ENCODE measurements at regions not wholly inside any gene's neighbourhood (a gene's known extent, or its start where the extent isn't known, plus 50 kb on each side); places are given as distances from the start of the nearest gene placed in this dataset.

GRCh38 chr17:10936931-10937330 is 99.0 kb upstream of the PIRT start:
- no peak overlapping the region for H3K4me2 ChIP-seq (ENCODE audit: low read length)
- CTCF ChIA-PET (ENCODE audit: unreplicated experiment), result no interaction called here
- no peak overlapping the region for H3K4me3 ChIP-seq (ENCODE audit: low read depth, low read length, poor library complexity, severe bottlenecking)
- intact Hi-C loops (cut with micrococcal nuclease; ENCODE audit: unreplicated experiment), result no loop called here
- POLR2A ChIA-PET, result no interaction called here
- H3K9me3 ChIP-seq (ENCODE audit: low read length), result no peaks in the 10 kb centered on the region
- no peaks in the 10 kb centered on the region for H3K79me2 ChIP-seq (ENCODE audit: insufficient read depth, low read depth, low read length)
- no peak overlapping the region for H3K27ac ChIP-seq (ENCODE audit: low read depth, low read length, poor library complexity, severe bottlenecking)
- no peak overlapping the region for H2AFZ ChIP-seq (ENCODE audit: low read length)
- BruUV-seq (replicated peaks), result no TSS peak
- H3K9me2 ChIP-seq (ENCODE audit: insufficient read depth, low read length), result no peaks in the 10 kb centered on the region
- TF ChIP-seq EZH2phosphoT487 (IDR thresholded peaks at IDR 0.05; ENCODE audit: borderline replicate concordance, low read depth, low read length), result no peak
- TF ChIP-seq CTCF (conservative IDR thresholded peaks at IDR 0.05; ENCODE audit: low read length), result no peak
- no peaks in the 10 kb centered on the region for H3K36me3 ChIP-seq (ENCODE audit: insufficient read depth, low read length)
- H4K20me1 ChIP-seq (ENCODE audit: insufficient read depth, low read length), result no peaks in the 10 kb centered on the region
- DNase-seq (ENCODE audit: low spot score), result no peak
- H3K4me1 ChIP-seq (ENCODE audit: insufficient read depth, low read length, poor library complexity, severe bottlenecking), result no peaks in the 10 kb centered on the region

- intact Hi-C loops (cut with micrococcal nuclease; ENCODE audit: unreplicated experiment), result no loop called here
- no peak overlapping the region for H3K4me3 ChIP-seq (ENCODE audit: low read depth, low read length, poor library complexity, severe bottlenecking)
- BruUV-seq (replicated peaks), result no TSS peak
- H3K4me1 ChIP-seq (ENCODE audit: insufficient read depth, low read length, poor library complexity, severe bottlenecking), result no peaks in the 10 kb centered on the region
- H3K36me3 ChIP-seq (ENCODE audit: insufficient read depth, low read length), result no peaks in the 10 kb centered on the region
- H3K9me2 ChIP-seq (ENCODE audit: insufficient read depth, low read length), result no peaks in the 10 kb centered on the region
- no peak overlapping the region for H3K4me2 ChIP-seq (ENCODE audit: low read length)
- H3K9me3 ChIP-seq (ENCODE audit: low read length), result no peaks in the 10 kb centered on the region
- no peaks in the 10 kb centered on the region for H4K20me1 ChIP-seq (ENCODE audit: insufficient read depth, low read length)
- ChIA-PET POLR2A (no interaction called here), CTCF (ENCODE audit: unreplicated experiment) (no interaction called here)
- no peak overlapping the region for H3K27ac ChIP-seq (ENCODE audit: low read depth, low read length, poor library complexity, severe bottlenecking)
- no peak overlapping the region for H2AFZ ChIP-seq (ENCODE audit: low read length)
- TF ChIP-seq EZH2phosphoT487 (IDR thresholded peaks at IDR 0.05; ENCODE audit: borderline replicate concordance, low read depth, low read length), result no peak
- no peak for TF ChIP-seq CTCF (conservative IDR thresholded peaks at IDR 0.05; ENCODE audit: low read length)
- H3K79me2 ChIP-seq (ENCODE audit: insufficient read depth, low read depth, low read length), result no peaks in the 10 kb centered on the region
- no peak for DNase-seq (ENCODE audit: low spot score)
These were observed 95.1 kb upstream of the PIRT start for GRCh38 chr17:10932938-10933337.

GRCh38 chr17:10931133-10931532 is 93.2 kb upstream of the PIRT start:
- Histone ChIP-seq H3K4me1 (ENCODE audit: insufficient read depth, low read length, poor library complexity, severe bottlenecking) (no peaks in the 10 kb centered on the region), H4K20me1 (ENCODE audit: insufficient read depth, low read length) (no peaks in the 10 kb centered on the region), H3K27ac (ENCODE audit: low read depth, low read length, poor library complexity, severe bottlenecking) (no peak overlapping the region), H3K79me2 (ENCODE audit: insufficient read depth, low read depth, low read length) (no peaks in the 10 kb centered on the region), H3K9me2 (ENCODE audit: insufficient read depth, low read length) (no peaks in the 10 kb centered on the region), H2AFZ (ENCODE audit: low read length) (no peak overlapping the region), H3K9me3 (ENCODE audit: low read length) (no peaks in the 10 kb centered on the region), H3K4me3 (ENCODE audit: low read depth, low read length, poor library complexity, severe bottlenecking) (no peak overlapping the region), H3K36me3 (ENCODE audit: insufficient read depth, low read length) (no peaks in the 10 kb centered on the region), H3K4me2 (ENCODE audit: low read length) (no peak overlapping the region)
- DNase-seq (ENCODE audit: low spot score), result no peak
- CTCF ChIA-PET (ENCODE audit: unreplicated experiment), result no interaction called here
- BruUV-seq (replicated peaks), result no TSS peak
- intact Hi-C loops (cut with micrococcal nuclease; ENCODE audit: unreplicated experiment), result no loop called here
- TF ChIP-seq CTCF (conservative IDR thresholded peaks at IDR 0.05; ENCODE audit: low read length) (no peak), EZH2phosphoT487 (IDR thresholded peaks at IDR 0.05; ENCODE audit: borderline replicate concordance, low read depth, low read length) (no peak)
- POLR2A ChIA-PET, result no interaction called here
